GM12878 (cell line): ENCODE measurements at regions not wholly inside any gene's neighbourhood (a gene's known extent, or its start where the extent isn't known, plus 50 kb on each side); places are given as distances from the start of the nearest gene placed in this dataset.

Source experiments
- ATAC-seq: fragments of 200-7000 bp; cut with Tn5 transposase; 3 replicates; pipeline ENCODE4 v1.9.1; 2020; ENCODE audit warnings: mild to moderate bottlenecking, moderate library complexity
- BruUV-seq: library from RNA; stranded (reverse); fragments of 400-500 nt; replicated peaks from 2 replicates; lab custom pipeline; 2021; lab: Mats Ljungman, UMichigan
- CTCF ChIA-PET: fragments of 300-600 bp; sonication (Branson Sonifier 250); formaldehyde crosslinking; extraction: SDS; loops from one replicate; lab custom pipeline; 2021; ENCODE audit warnings: inconsistent platforms; lab: Yijun Ruan, JAX
- POLR2A ChIA-PET: fragments of 350-600 bp; formaldehyde crosslinking; extraction: SDS; loops from one replicate; lab custom pipeline; 2021; ENCODE audit warnings: inconsistent platforms; lab: Charles Lee
- RAD21 ChIA-PET: fragments of 300-600 bp; sonication (Branson Sonifier 250); formaldehyde crosslinking; loops from one replicate; lab custom pipeline; 2023; ENCODE audit warnings: antibody characterized with exemption; ENCODE audit not compliant: unreplicated experiment; lab: Charles Lee
- SMC1A ChIA-PET: fragments of 300-600 bp; sonication (Branson Sonifier 250); formaldehyde crosslinking; loops from one replicate; lab custom pipeline; 2023; ENCODE audit not compliant: unreplicated experiment, uncharacterized antibody; lab: Charles Lee
- DNase-seq: peaks from one replicate; pipeline ENCODE4 v3.0.0-alpha.2; 2011; ENCODE audit warnings: low read depth, low spot score
- FAIRE-seq: peaks from 3 replicates; lab custom pipeline; 2011; peaks lifted over from hg19 to GRCh38; lab: Jason Lieb, UNC
- H2AFZ ChIP-seq: 2 replicates; pipeline ENCODE4 v1.6.0; 2011; ENCODE audit warnings: low read depth, low read length, control low read depth; ENCODE audit not compliant: control insufficient read depth
- H3K27ac ChIP-seq: 2 replicates; pipeline ENCODE4 v1.5.1; 2011; ENCODE audit warnings: control low read depth; ENCODE audit not compliant: control insufficient read depth, insufficient read depth
- H3K27me3 ChIP-seq, 2 experiments: replicated peaks in 1 of 2; 2 replicates each; pipeline versions ENCODE4 v1.6.0 to v1.6.1; 2011; ENCODE audit warnings: low read length in 1 of 2; ENCODE audit not compliant: control insufficient read depth in 2 of 2, insufficient read depth in 2 of 2
- H3K36me3 ChIP-seq, 2 experiments: 2 replicates each; pipeline ENCODE4 v1.5.1; 2011; ENCODE audit warnings: low read length in 1 of 2; ENCODE audit not compliant: control insufficient read depth in 2 of 2, insufficient read depth in 2 of 2
- H3K4me1 ChIP-seq: 2 replicates; pipeline ENCODE4 v1.6.1; 2011; ENCODE audit warnings: mild to moderate bottlenecking, low read length, moderate library complexity, mixed read lengths; ENCODE audit not compliant: control insufficient read depth, insufficient read depth
- H3K4me2 ChIP-seq: 2 replicates; pipeline ENCODE4 v1.6.0; 2011; ENCODE audit warnings: control low read depth; ENCODE audit not compliant: control insufficient read depth, insufficient read depth
- H3K4me3 ChIP-seq: fragments of 200-600 bp; sonication (generic); 2 replicates; pipeline ENCODE4 v1.5.1; 2016
- H3K79me2 ChIP-seq: 2 replicates; pipeline ENCODE4 v1.6.0; 2011; ENCODE audit warnings: low read length; ENCODE audit not compliant: control insufficient read depth, insufficient read depth
- H3K9ac ChIP-seq: 2 replicates; pipeline ENCODE4 v1.8.0; 2011; ENCODE audit warnings: low read length, control low read depth, mixed read lengths; ENCODE audit not compliant: control insufficient read depth, insufficient read depth
- H3K9me3 ChIP-seq: replicated peaks from 3 replicates; pipeline ENCODE4 v1.5.1; 2011; ENCODE audit warnings: mild to moderate bottlenecking, low read length; ENCODE audit not compliant: control insufficient read depth, insufficient read depth
- H4K20me1 ChIP-seq: 2 replicates; pipeline ENCODE4 v1.6.0; 2011; ENCODE audit not compliant: control insufficient read depth, insufficient read depth
- ASH2L ChIP-seq: fragments of 300-600, 200-600 bp; sonication (generic); IDR thresholded peaks from 2 replicates; pipeline ENCODE4 v1.6.1; 2017; ENCODE audit warnings: low read depth, mild to moderate bottlenecking, borderline replicate concordance
- BCL11A ChIP-seq: IDR thresholded peaks from 2 replicates; pipeline ENCODE4 v1.6.1; 2011; ENCODE audit warnings: low read depth, low read length
- CBX3 ChIP-seq: fragments of 200-600 bp; sonication (generic); IDR thresholded peaks from 2 replicates; pipeline ENCODE4 v1.6.1; 2016; ENCODE audit warnings: low read depth, borderline replicate concordance
- HDGF ChIP-seq: fragments of 450-650 bp; IDR thresholded peaks from 2 replicates; pipeline ENCODE4 v1.6.1; 2016; ENCODE audit warnings: antibody characterized with exemption
- JUND ChIP-seq: IDR thresholded peaks from 2 replicates; pipeline ENCODE4 v1.6.1; 2012; ENCODE audit warnings: low read depth, mild to moderate bottlenecking, low read length, improper control_type of control experiment, moderate library complexity
- KAT2A ChIP-seq: conservative IDR thresholded peaks from 2 replicates; pipeline ENCODE4 v1.6.1; 2011; ENCODE audit warnings: low read depth, low read length; ENCODE audit not compliant: control insufficient read depth
- LARP7 ChIP-seq: fragments of 450-650 bp; IDR thresholded peaks from 2 replicates; pipeline ENCODE4 v1.6.1; 2017; ENCODE audit warnings: mild to moderate bottlenecking
- NFIC ChIP-seq: IDR thresholded peaks from 2 replicates; pipeline ENCODE4 v1.6.1; 2012; ENCODE audit warnings: low read depth, mild to moderate bottlenecking, inconsistent platforms, low read length, moderate library complexity
- NR2C2 ChIP-seq: IDR thresholded peaks from 2 replicates; pipeline ENCODE4 v1.6.1; 2011; ENCODE audit warnings: borderline replicate concordance, low read depth; ENCODE audit not compliant: control insufficient read depth, insufficient read length
- PAX5 ChIP-seq: IDR thresholded peaks from 2 replicates; pipeline ENCODE4 v1.6.1; 2011; ENCODE audit warnings: low read depth, low read length, borderline replicate concordance
- PAX8 ChIP-seq: fragments of 450-650 bp; IDR thresholded peaks from 2 replicates; pipeline ENCODE4 v1.6.1; 2017; ENCODE audit warnings: mild to moderate bottlenecking, moderate library complexity
- PML ChIP-seq: IDR thresholded peaks from 2 replicates; pipeline ENCODE4 v1.6.1; 2012; ENCODE audit warnings: low read length, inconsistent platforms
- RELB ChIP-seq: fragments of 450-650 bp; IDR thresholded peaks from 2 replicates; pipeline ENCODE4 v1.6.1; 2017; ENCODE audit warnings: low read depth, mild to moderate bottlenecking, moderate library complexity
- SMARCA5 ChIP-seq: fragments of 450-650 bp; IDR thresholded peaks from 2 replicates; pipeline ENCODE4 v1.6.1; 2017; ENCODE audit warnings: mild to moderate bottlenecking
- SPI1 ChIP-seq: IDR thresholded peaks from 2 replicates; pipeline ENCODE4 v1.6.1; 2011; ENCODE audit warnings: low read depth, mild to moderate bottlenecking, low read length, moderate library complexity, borderline replicate concordance; ENCODE audit not compliant: insufficient read depth
- ZBED1 ChIP-seq: IDR thresholded peaks from 2 replicates; pipeline ENCODE4 v1.6.1; 2016; ENCODE audit warnings: borderline replicate concordance
- ZBTB33 ChIP-seq: fragments of 450-650 bp; IDR thresholded peaks from 2 replicates; pipeline ENCODE4 v1.6.1; 2017; ENCODE audit warnings: mild to moderate bottlenecking
- WGBS: methylation state at CpG from one replicate; pipeline ENCODE4 v1.1.6; 2016; ENCODE audit warnings: low lambda C conversion rate; ENCODE audit not compliant: insufficient replicate concordance, insufficient coverage; ENCODE audit errors: missing lambda C conversion rate; 5-methylcytosine and 5-hydroxymethylcytosine counted together
- in situ Hi-C: fragments of 300-500 bp; cut with MboI; formaldehyde crosslinking; loops from 9 replicates; pipeline ENCODE4 v1.14.3; 2018; ENCODE audit warnings: mixed read lengths
- intact Hi-C: fragments of 100-400 bp; cut with micrococcal nuclease; formaldehyde crosslinking; loops from one replicate; pipeline ENCODE4 v1.14.2; 2022; ENCODE audit not compliant: unreplicated experiment

- DNase-seq (no peak), FAIRE-seq (no peak), ATAC-seq (no peak)
- no peaks in the 10 kb centered on the region for H4K20me1 ChIP-seq
- no peaks in the 10 kb centered on the region for H3K79me2 ChIP-seq
- no peak overlapping the region for H3K4me2 ChIP-seq
- ChIA-PET RAD21 (no interaction called here), SMC1A (no interaction called here), CTCF (no interaction called here), POLR2A (no interaction called here)
- H3K9ac ChIP-seq, result no peak overlapping the region
- BruUV-seq, result no TSS peak
- H3K4me3 ChIP-seq, result no peak overlapping the region
- in situ Hi-C loops, result no loop called here
- no peaks in the 10 kb centered on the region for H3K4me1 ChIP-seq
- H3K27me3 ChIP-seq, result no peaks in the 10 kb centered on the region; a peak in 1 of 4 replicates
- intact Hi-C loops, result no loop called here
- H2AFZ ChIP-seq, result no peak overlapping the region
- no peak overlapping the region for H3K27ac ChIP-seq
- no peaks in the 10 kb centered on the region for H3K9me3 ChIP-seq
- TF ChIP-seq SPI1 (no peak), NFIC (no peak), PAX5 (no peak), RELB (no peak), PML (no peak), JUND (no peak), KAT2A (no peak), SMARCA5 (no peak)
- H3K36me3 ChIP-seq, result no peaks in the 10 kb centered on the region
- WGBS, result 29% methylated on average over 3 of the region's 3 CpGs
Measured at GRCh38 chr6:134447423-134447822, 129.5 kb upstream of the SGK1 start.

- WGBS, result 37% methylated on average over 3 of the region's 3 CpGs
- Histone ChIP-seq H3K4me3 (no peak overlapping the region), H2AFZ (no peak overlapping the region), H3K4me2 (no peak overlapping the region), H3K79me2 (no peaks in the 10 kb centered on the region), H3K27ac (no peak overlapping the region), H3K9ac (no peak overlapping the region), H3K4me1 (no peaks in the 10 kb centered on the region), H3K9me3 (no peaks in the 10 kb centered on the region), H4K20me1 (no peaks in the 10 kb centered on the region), H3K36me3 (no peaks in the 10 kb centered on the region), H3K27me3 (no peaks in the 10 kb centered on the region; a peak in 1 of 4 replicates)
- CTCF ChIA-PET, result no interaction called here
- FAIRE-seq (no peak), ATAC-seq (no peak), DNase-seq (no peak)
- no TSS peak for BruUV-seq
- POLR2A ChIA-PET, result no interaction called here
- SMC1A ChIA-PET, result interaction anchor here (1.7 kb wide), 1 partner anchor 159 kb away, joined by 3 read pairs; no protein-coding TSS in a partner anchor
- RAD21 ChIA-PET, result no interaction called here
- in situ Hi-C loops (no loop called here), intact Hi-C loops (no loop called here)
- no peak for TF ChIP-seq ZBTB33
- TF ChIP-seq CBX3, result no peak
- no peak for TF ChIP-seq SMARCA5
- TF ChIP-seq NR2C2, result no peak
- TF ChIP-seq HDGF, result no peak
- no peak for TF ChIP-seq BCL11A
- no peak for TF ChIP-seq ASH2L
- TF ChIP-seq PAX8, result no peak
- no peak for TF ChIP-seq LARP7
- no peak for TF ChIP-seq ZBED1
Measured at GRCh38 chr6:134446896-134447295, 129.0 kb upstream of the SGK1 start.
